Stimulated activated CD8-positive, alpha-beta memory T cell treated with anti-CD3 and anti-CD28 coated beads, Interleukin-12 subunit alpha, Interleukin-12 subunit beta, amount 100 ng/mL, for 24 hours (primary cell): ENCODE measurements at regions not wholly inside any gene's neighbourhood (a gene's known extent, or its start where the extent isn't known, plus 50 kb on each side); places are given as distances from the start of the nearest gene placed in this dataset.
"Not testable (repeated sequence)": the region's sequence is repeated elsewhere in the genome, so short reads cannot be mapped to it uniquely, and the experiment has no call there.

Experiments
- DNase-seq: peaks from one replicate; pipeline ENCODE4 v3.0.0-alpha.2; 2020; ENCODE audit errors: extremely low read depth

GRCh38 chr1:38611664-38612211 is 247.8 kb downstream of the RRAGC start:
- no peak for DNase-seq

- DNase-seq = no peak
Measured at GRCh38 chr1:38609166-38610025, 250.2 kb downstream of the RRAGC start.

GRCh38 chr1:38608202-38608864 is 251.2 kb downstream of the RRAGC start:
- no peak for DNase-seq

- no peak for DNase-seq
Measured at GRCh38 chr1:38607526-38607925, 252.0 kb downstream of the RRAGC start.

GRCh38 chr1:38605063-38605462 is 254.5 kb downstream of the RRAGC start:
- DNase-seq = no peak

- no peak for DNase-seq
Measured at GRCh38 chr1:38603907-38604306, 255.7 kb downstream of the RRAGC start.

- no peak for DNase-seq
Measured at GRCh38 chr1:38600905-38601304, 258.7 kb downstream of the RRAGC start.

- no peak for DNase-seq
Measured at GRCh38 chr1:38600286-38600685, 259.3 kb downstream of the RRAGC start.

GRCh38 chr1:38598118-38598517 is 261.5 kb downstream of the RRAGC start:
- no peak for DNase-seq

GRCh38 chr1:38589036-38589435 is 270.5 kb downstream of the RRAGC start:
- no peak for DNase-seq

GRCh38 chr1:38587766-38588165 is 271.8 kb downstream of the RRAGC start:
- no peak for DNase-seq

- peak; percentile 5 for DNase-seq
Measured at GRCh38 chr1:38586993-38587646, 272.5 kb downstream of the RRAGC start.

GRCh38 chr1:38585971-38586370 is 273.6 kb downstream of the RRAGC start:
- DNase-seq = no peak

GRCh38 chr1:38585460-38585859 is 274.1 kb downstream of the RRAGC start:
- DNase-seq = no peak

- no peak for DNase-seq
Measured at GRCh38 chr1:38584448-38585355, 274.9 kb downstream of the RRAGC start.

- DNase-seq = not testable (repeated sequence)
Measured at GRCh38 chr1:38583287-38583686, 276.3 kb downstream of the RRAGC start.

GRCh38 chr1:38581396-38581795 is 278.2 kb downstream of the RRAGC start:
- no peak for DNase-seq

- no peak for DNase-seq
Measured at GRCh38 chr1:38580594-38580993, 279.0 kb downstream of the RRAGC start.

GRCh38 chr1:38579056-38579455 is 280.5 kb downstream of the RRAGC start:
- DNase-seq = no peak

- DNase-seq = no peak
Measured at GRCh38 chr1:38578271-38578951, 281.2 kb downstream of the RRAGC start.

- DNase-seq = no peak
Measured at GRCh38 chr1:38577937-38578270, 281.7 kb downstream of the RRAGC start.
